SK-N-SH (cell line): ENCODE measurements at regions not wholly inside any gene's neighbourhood (a gene's known extent, or its start where the extent isn't known, plus 50 kb on each side); places are given as distances from the start of the nearest gene placed in this dataset.

ENCODE experiments used
- CTCF ChIA-PET: fragments of 300-600, 350-600 bp; formaldehyde crosslinking; extraction: SDS; loops from one replicate; lab custom pipeline; 2021; lab: Yijun Ruan, JAX
- POLR2A ChIA-PET: fragments of 350-600 bp; sonication (Branson Sonifier 250); formaldehyde crosslinking; extraction: SDS; loops from one replicate; lab custom pipeline; 2020; ENCODE audit warnings: antibody characterized with exemption, inconsistent platforms; lab: Yijun Ruan, JAX
- DNase-seq: peaks from one replicate; pipeline ENCODE4 v3.0.0; 2012
- H2AFZ ChIP-seq: fragments of 200-600 bp; sonication (generic); 2 replicates; pipeline ENCODE4 v1.8.1; 2016; ENCODE audit warnings: antibody characterized with exemption, mild to moderate bottlenecking, low read depth
- H3F3A ChIP-seq: fragments of 200-600 bp; sonication (generic); replicated peaks from 2 replicates; pipeline ENCODE3; 2016; ENCODE audit warnings: antibody characterized with exemption, mild to moderate bottlenecking; ENCODE audit not compliant: insufficient read depth
- H3K27ac ChIP-seq, 2 experiments: fragments of 200-500 bp in 1 of 2; fragments of 200-600 bp in 1 of 2; sonication (Bioruptor generic) in 1 of 2; sonication (generic), shearing (Covaris generic) in 1 of 2; 2 replicates each; pipeline versions ENCODE4 v1.5.1 to v1.6.1; 2014 to 2016; ENCODE audit warnings: low read depth in 2 of 2, inconsistent platforms in 1 of 2, low read length in 1 of 2, mild to moderate bottlenecking in 1 of 2, mixed read lengths in 1 of 2
- H3K27me3 ChIP-seq: fragments of 200-600 bp; sonication (generic), shearing (Covaris generic); 2 replicates; pipeline ENCODE4 v1.6.1; 2016; ENCODE audit warnings: mixed run types; ENCODE audit not compliant: insufficient read depth
- H3K36me3 ChIP-seq, 2 experiments: fragments of 200-500 bp in 1 of 2; fragments of 200-600 bp in 1 of 2; sonication (Bioruptor generic) in 1 of 2; sonication (generic) in 1 of 2; replicated peaks in 1 of 2; 2 replicates each; pipeline versions ENCODE3 to v1.5.1; 2014 to 2016; ENCODE audit warnings: low read length in 1 of 2, mild to moderate bottlenecking in 1 of 2; ENCODE audit not compliant: insufficient read depth in 2 of 2, control insufficient read depth in 1 of 2
- H3K4me1 ChIP-seq, 2 experiments: fragments of 200-500 bp in 1 of 2; fragments of 200-600 bp in 1 of 2; sonication (Bioruptor generic) in 1 of 2; sonication (generic), shearing (Covaris generic) in 1 of 2; 2 replicates each; pipeline versions ENCODE4 v1.5.1 to v1.6.1; 2014 to 2016; ENCODE audit warnings: low read depth in 1 of 2, low read length in 1 of 2, mixed run types in 1 of 2; ENCODE audit not compliant: insufficient read depth in 2 of 2, control insufficient read depth in 1 of 2
- H3K4me2 ChIP-seq: fragments of 200-600 bp; sonication (generic), shearing (Covaris generic); 2 replicates; pipeline ENCODE4 v1.6.1; 2017; ENCODE audit warnings: mixed run types
- H3K4me3 ChIP-seq, 2 experiments: fragments of 200-500 bp in 1 of 2; fragments of 200-600 bp in 1 of 2; sonication (Bioruptor generic) in 1 of 2; sonication (generic), shearing (Covaris generic) in 1 of 2; 2 replicates each; pipeline versions ENCODE4 v1.5.1 to v1.8.1; 2014 to 2016; ENCODE audit warnings: low read depth in 2 of 2, inconsistent platforms in 1 of 2, low read length in 1 of 2, mild to moderate bottlenecking in 1 of 2, mixed read lengths in 1 of 2, moderate library complexity in 1 of 2
- H3K79me2 ChIP-seq: fragments of 200-600 bp; sonication (generic); 2 replicates; pipeline ENCODE4 v1.8.1; 2017; ENCODE audit warnings: mild to moderate bottlenecking; ENCODE audit not compliant: insufficient read depth
- H3K9ac ChIP-seq: fragments of 200-600 bp; sonication (generic); 2 replicates; pipeline ENCODE4 v1.6.1; 2017; ENCODE audit warnings: mixed run types
- H3K9me2 ChIP-seq: fragments of 200-600 bp; sonication (generic); 2 replicates; pipeline ENCODE4 v1.6.1; 2017; ENCODE audit warnings: mixed run types
- H3K9me3 ChIP-seq: fragments of 200-600 bp; sonication (generic); 2 replicates; pipeline ENCODE4 v1.6.1; 2017; ENCODE audit warnings: mixed run types, mild to moderate bottlenecking, moderate library complexity
- H4K20me1 ChIP-seq: fragments of 200-600 bp; sonication (generic); 2 replicates; pipeline ENCODE4 v1.6.1; 2017; ENCODE audit warnings: mild to moderate bottlenecking, mixed run types; ENCODE audit not compliant: insufficient read depth
- ELF1 ChIP-seq: IDR thresholded peaks from 2 replicates; pipeline ENCODE4 v1.4.0; 2012
- FOSL2 ChIP-seq: IDR thresholded peaks from 2 replicates; pipeline ENCODE4 v1.4.0; 2012; ENCODE audit warnings: low read depth, mild to moderate bottlenecking, moderate library complexity, borderline replicate concordance
- FOXJ3 ChIP-seq: sonication (generic); formaldehyde crosslinking; IDR thresholded peaks from 2 replicates; pipeline ENCODE4 v1.5.1; 2020; ENCODE audit warnings: mild to moderate bottlenecking, missing genetic modification reagents
- FOXM1 ChIP-seq: IDR thresholded peaks from 2 replicates; pipeline ENCODE4 v1.4.0; 2012; ENCODE audit warnings: low read depth, mild to moderate bottlenecking
- GABPA ChIP-seq: IDR thresholded peaks from 2 replicates; pipeline ENCODE4 v1.4.0; 2012; ENCODE audit warnings: low read depth, mild to moderate bottlenecking
- GATA2 ChIP-seq: sonication (generic); formaldehyde crosslinking; IDR thresholded peaks from 2 replicates; pipeline ENCODE4 v1.5.0; 2020; ENCODE audit warnings: mild to moderate bottlenecking, missing genetic modification reagents
- MEF2A ChIP-seq: IDR thresholded peaks from 2 replicates; pipeline ENCODE4 v1.4.0; 2012; ENCODE audit warnings: low read depth, borderline replicate concordance
- SIN3A ChIP-seq: IDR thresholded peaks from 2 replicates; pipeline ENCODE4 v1.6.1; 2012; ENCODE audit warnings: low read depth, mild to moderate bottlenecking, low read length, moderate library complexity, borderline replicate concordance
- TAF1 ChIP-seq: IDR thresholded peaks from 2 replicates; pipeline ENCODE4 v1.6.1; 2012; ENCODE audit warnings: low read depth, mild to moderate bottlenecking, low read length, moderate library complexity, borderline replicate concordance
- WGBS: methylation state at CpG from one replicate; pipeline ENCODE4 v1.1.6; 2017; ENCODE audit warnings: low lambda C conversion rate; 5-methylcytosine and 5-hydroxymethylcytosine counted together
- TF ChIP-seq, protein P1 (sequence below): fragments of 150-350 bp; IDR thresholded peaks from 2 replicates; pipeline ENCODE4 v1.6.1; 2016; ENCODE audit warnings: mild to moderate bottlenecking, low read depth, low read length
- TF ChIP-seq, protein P2 (sequence below): fragments of 150-350 bp; IDR thresholded peaks from 2 replicates; pipeline ENCODE4 v1.6.1; 2017; ENCODE audit warnings: antibody characterized with exemption, low read length, low read depth, borderline replicate concordance
- TF ChIP-seq, protein P3 (sequence below): IDR thresholded peaks from 2 replicates; pipeline ENCODE4 v1.4.0; 2012; ENCODE audit warnings: low read depth, borderline replicate concordance
- TF ChIP-seq, protein P4 (sequence below): IDR thresholded peaks from 2 replicates; pipeline ENCODE4 v1.6.1; 2012; ENCODE audit warnings: mild to moderate bottlenecking, low read depth, low read length, moderate library complexity

DNA sequence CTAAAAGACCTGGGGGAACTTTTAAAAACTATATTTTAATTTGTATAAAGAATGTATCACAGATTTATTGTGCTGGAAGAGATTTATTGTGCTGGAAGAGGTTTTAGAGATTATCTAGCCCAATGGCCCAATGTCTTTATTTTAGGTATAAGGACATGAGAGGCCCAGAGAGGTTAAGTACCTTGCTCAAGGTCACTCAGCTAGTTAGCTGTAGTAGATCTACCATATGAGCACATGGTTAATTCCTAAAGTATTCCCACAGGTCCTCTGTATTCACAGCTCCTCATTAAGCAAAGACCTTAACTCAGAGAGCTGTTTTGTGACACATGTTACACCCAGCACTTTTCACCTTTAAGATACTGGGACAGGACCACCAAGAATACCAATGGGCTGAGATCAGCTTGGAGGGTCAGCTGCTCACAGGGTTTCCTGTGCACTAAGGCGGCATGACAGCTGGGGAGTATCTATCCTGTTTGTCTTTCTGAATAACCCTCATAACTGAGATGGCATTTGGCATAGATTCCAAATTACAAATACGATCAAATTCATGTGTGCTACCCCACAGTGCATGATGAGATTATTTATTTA lies 143.1 kb upstream of the TBL1XR1 start:
- no peaks in the 10 kb centered on the region for H3K79me2 ChIP-seq
- no peaks in the 10 kb centered on the region for H3K9me3 ChIP-seq
- ChIA-PET POLR2A (no interaction called here), CTCF (interaction anchor here (1.1 kb wide), 1 partner anchor 18 kb away, joined by 3 read pairs; no protein-coding TSS in a partner anchor)
- H3K4me1 ChIP-seq: peaks cover 3 to 33% of the 10 kb centered on the region in 2 experiments
- TF ChIP-seq FOXJ3 (CRISPR knock-in tag): no peak
- TF ChIP-seq, protein P1, sequence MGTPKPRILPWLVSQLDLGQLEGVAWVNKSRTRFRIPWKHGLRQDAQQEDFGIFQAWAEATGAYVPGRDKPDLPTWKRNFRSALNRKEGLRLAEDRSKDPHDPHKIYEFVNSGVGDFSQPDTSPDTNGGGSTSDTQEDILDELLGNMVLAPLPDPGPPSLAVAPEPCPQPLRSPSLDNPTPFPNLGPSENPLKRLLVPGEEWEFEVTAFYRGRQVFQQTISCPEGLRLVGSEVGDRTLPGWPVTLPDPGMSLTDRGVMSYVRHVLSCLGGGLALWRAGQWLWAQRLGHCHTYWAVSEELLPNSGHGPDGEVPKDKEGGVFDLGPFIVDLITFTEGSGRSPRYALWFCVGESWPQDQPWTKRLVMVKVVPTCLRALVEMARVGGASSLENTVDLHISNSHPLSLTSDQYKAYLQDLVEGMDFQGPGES: no peak
- TF ChIP-seq FOSL2: no peak
- TF ChIP-seq, protein P2, sequence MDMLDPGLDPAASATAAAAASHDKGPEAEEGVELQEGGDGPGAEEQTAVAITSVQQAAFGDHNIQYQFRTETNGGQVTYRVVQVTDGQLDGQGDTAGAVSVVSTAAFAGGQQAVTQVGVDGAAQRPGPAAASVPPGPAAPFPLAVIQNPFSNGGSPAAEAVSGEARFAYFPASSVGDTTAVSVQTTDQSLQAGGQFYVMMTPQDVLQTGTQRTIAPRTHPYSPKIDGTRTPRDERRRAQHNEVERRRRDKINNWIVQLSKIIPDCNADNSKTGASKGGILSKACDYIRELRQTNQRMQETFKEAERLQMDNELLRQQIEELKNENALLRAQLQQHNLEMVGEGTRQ: no peak
- TF ChIP-seq, protein P3, sequence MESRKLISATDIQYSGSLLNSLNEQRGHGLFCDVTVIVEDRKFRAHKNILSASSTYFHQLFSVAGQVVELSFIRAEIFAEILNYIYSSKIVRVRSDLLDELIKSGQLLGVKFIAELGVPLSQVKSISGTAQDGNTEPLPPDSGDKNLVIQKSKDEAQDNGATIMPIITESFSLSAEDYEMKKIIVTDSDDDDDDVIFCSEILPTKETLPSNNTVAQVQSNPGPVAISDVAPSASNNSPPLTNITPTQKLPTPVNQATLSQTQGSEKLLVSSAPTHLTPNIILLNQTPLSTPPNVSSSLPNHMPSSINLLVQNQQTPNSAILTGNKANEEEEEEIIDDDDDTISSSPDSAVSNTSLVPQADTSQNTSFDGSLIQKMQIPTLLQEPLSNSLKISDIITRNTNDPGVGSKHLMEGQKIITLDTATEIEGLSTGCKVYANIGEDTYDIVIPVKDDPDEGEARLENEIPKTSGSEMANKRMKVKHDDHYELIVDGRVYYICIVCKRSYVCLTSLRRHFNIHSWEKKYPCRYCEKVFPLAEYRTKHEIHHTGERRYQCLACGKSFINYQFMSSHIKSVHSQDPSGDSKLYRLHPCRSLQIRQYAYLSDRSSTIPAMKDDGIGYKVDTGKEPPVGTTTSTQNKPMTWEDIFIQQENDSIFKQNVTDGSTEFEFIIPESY: no peak
- no peak for TF ChIP-seq GATA2 (CRISPR knock-in tag)
- TF ChIP-seq MEF2A: no peak
- TF ChIP-seq TAF1: no peak
- TF ChIP-seq, protein P4, sequence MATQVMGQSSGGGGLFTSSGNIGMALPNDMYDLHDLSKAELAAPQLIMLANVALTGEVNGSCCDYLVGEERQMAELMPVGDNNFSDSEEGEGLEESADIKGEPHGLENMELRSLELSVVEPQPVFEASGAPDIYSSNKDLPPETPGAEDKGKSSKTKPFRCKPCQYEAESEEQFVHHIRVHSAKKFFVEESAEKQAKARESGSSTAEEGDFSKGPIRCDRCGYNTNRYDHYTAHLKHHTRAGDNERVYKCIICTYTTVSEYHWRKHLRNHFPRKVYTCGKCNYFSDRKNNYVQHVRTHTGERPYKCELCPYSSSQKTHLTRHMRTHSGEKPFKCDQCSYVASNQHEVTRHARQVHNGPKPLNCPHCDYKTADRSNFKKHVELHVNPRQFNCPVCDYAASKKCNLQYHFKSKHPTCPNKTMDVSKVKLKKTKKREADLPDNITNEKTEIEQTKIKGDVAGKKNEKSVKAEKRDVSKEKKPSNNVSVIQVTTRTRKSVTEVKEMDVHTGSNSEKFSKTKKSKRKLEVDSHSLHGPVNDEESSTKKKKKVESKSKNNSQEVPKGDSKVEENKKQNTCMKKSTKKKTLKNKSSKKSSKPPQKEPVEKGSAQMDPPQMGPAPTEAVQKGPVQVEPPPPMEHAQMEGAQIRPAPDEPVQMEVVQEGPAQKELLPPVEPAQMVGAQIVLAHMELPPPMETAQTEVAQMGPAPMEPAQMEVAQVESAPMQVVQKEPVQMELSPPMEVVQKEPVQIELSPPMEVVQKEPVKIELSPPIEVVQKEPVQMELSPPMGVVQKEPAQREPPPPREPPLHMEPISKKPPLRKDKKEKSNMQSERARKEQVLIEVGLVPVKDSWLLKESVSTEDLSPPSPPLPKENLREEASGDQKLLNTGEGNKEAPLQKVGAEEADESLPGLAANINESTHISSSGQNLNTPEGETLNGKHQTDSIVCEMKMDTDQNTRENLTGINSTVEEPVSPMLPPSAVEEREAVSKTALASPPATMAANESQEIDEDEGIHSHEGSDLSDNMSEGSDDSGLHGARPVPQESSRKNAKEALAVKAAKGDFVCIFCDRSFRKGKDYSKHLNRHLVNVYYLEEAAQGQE: no peak
- no peak for TF ChIP-seq GABPA
- no peak for TF ChIP-seq FOXM1
- TF ChIP-seq ELF1: no peak
- TF ChIP-seq SIN3A: no peak
- H3K36me3 ChIP-seq: no peaks in the 10 kb centered on the region
- H4K20me1 ChIP-seq: no peaks in the 10 kb centered on the region
- no peaks in the 10 kb centered on the region for H3K27me3 ChIP-seq
- 82% methylated on average over 2 of the region's 2 CpGs for WGBS
- DNase-seq: no peak
- no peak overlapping the region for H3K9ac ChIP-seq
- no peak overlapping the region for H2AFZ ChIP-seq
- H3K9me2 ChIP-seq: no peaks in the 10 kb centered on the region
- no peak overlapping the region for H3K4me3 ChIP-seq
- no peak overlapping the region for H3K4me2 ChIP-seq
- no peak overlapping the region for H3K27ac ChIP-seq
- peaks cover 18% of the 10 kb centered on the region for H3F3A ChIP-seq
